ENCODE measurements at regions not wholly inside any gene's neighbourhood (a gene's known extent, or its start where the extent isn't known, plus 50 kb on each side); places are given as distances from the start of the nearest gene placed in this dataset.

- peak; percentile 36 for DNase-seq (ENCODE audit: low read depth)
- no peak for FAIRE-seq
- Histone ChIP-seq H3K4me3 (ENCODE audit: low read depth, low read length) (no peak overlapping the region), H3K36me3 (ENCODE audit: control insufficient read depth, insufficient read depth, low read length) (no peaks in the 10 kb centered on the region), H3K27me3 (ENCODE audit: control insufficient read depth, insufficient read depth, low read length) (no peaks in the 10 kb centered on the region)
- TF ChIP-seq CTCF (IDR thresholded peaks at IDR 0.05; ENCODE audit: insufficient read depth, low read length, severe bottlenecking): no peak
Measured at GRCh38 chr1:219433496-219434131, 179.3 kb downstream of the ZC3H11B start.

- FAIRE-seq (no peak), DNase-seq (ENCODE audit: low read depth) (no peak)
- Histone ChIP-seq H3K36me3 (ENCODE audit: control insufficient read depth, insufficient read depth, low read length) (no peaks in the 10 kb centered on the region), H3K4me3 (ENCODE audit: low read depth, low read length) (no peak overlapping the region), H3K27me3 (ENCODE audit: control insufficient read depth, insufficient read depth, low read length) (no peaks in the 10 kb centered on the region)
- no peak for TF ChIP-seq CTCF (IDR thresholded peaks at IDR 0.05; ENCODE audit: insufficient read depth, low read length, severe bottlenecking)
Measured at GRCh38 chr1:219433001-219433400, 179.9 kb downstream of the ZC3H11B start.

- Histone ChIP-seq H3K36me3 (ENCODE audit: control insufficient read depth, insufficient read depth, low read length) (no peaks in the 10 kb centered on the region), H3K4me3 (ENCODE audit: low read depth, low read length) (no peak overlapping the region), H3K27me3 (ENCODE audit: control insufficient read depth, insufficient read depth, low read length) (no peaks in the 10 kb centered on the region)
- TF ChIP-seq CTCF (IDR thresholded peaks at IDR 0.05; ENCODE audit: insufficient read depth, low read length, severe bottlenecking): no peak
- DNase-seq (ENCODE audit: low read depth) (peak; percentile 26), FAIRE-seq (no peak)
Measured at GRCh38 chr1:219432191-219432606, 180.7 kb downstream of the ZC3H11B start.

- TF ChIP-seq CTCF (IDR thresholded peaks at IDR 0.05; ENCODE audit: insufficient read depth, low read length, severe bottlenecking): no peak
- no peaks in the 10 kb centered on the region for H3K27me3 ChIP-seq (ENCODE audit: control insufficient read depth, insufficient read depth, low read length)
- H3K4me3 ChIP-seq (ENCODE audit: low read depth, low read length): no peak overlapping the region
- no peak for FAIRE-seq
- no peak for DNase-seq (ENCODE audit: low read depth)
- H3K36me3 ChIP-seq (ENCODE audit: control insufficient read depth, insufficient read depth, low read length): no peaks in the 10 kb centered on the region
Measured at GRCh38 chr1:219430419-219430818, 182.5 kb downstream of the ZC3H11B start.

GRCh38 chr1:219428651-219429050 lies 184.3 kb downstream of the ZC3H11B start:
- TF ChIP-seq CTCF (IDR thresholded peaks at IDR 0.05; ENCODE audit: insufficient read depth, low read length, severe bottlenecking): no peak
- no peak for FAIRE-seq

GRCh38 chr1:219427989-219428388 lies 184.9 kb downstream of the ZC3H11B start:
- Histone ChIP-seq H3K36me3 (ENCODE audit: control insufficient read depth, insufficient read depth, low read length) (no peaks in the 10 kb centered on the region), H3K4me3 (ENCODE audit: low read depth, low read length) (no peak overlapping the region), H3K27me3 (ENCODE audit: control insufficient read depth, insufficient read depth, low read length) (no peaks in the 10 kb centered on the region)
- no peak for TF ChIP-seq CTCF (IDR thresholded peaks at IDR 0.05; ENCODE audit: insufficient read depth, low read length, severe bottlenecking)
- no peak for DNase-seq (ENCODE audit: low read depth)
- no peak for FAIRE-seq

More at GRCh38 chr1:219428651-219429050, 184.3 kb downstream of the ZC3H11B start:
- H3K27me3 ChIP-seq (ENCODE audit: control insufficient read depth, insufficient read depth, low read length): no peaks in the 10 kb centered on the region
- no peaks in the 10 kb centered on the region for H3K36me3 ChIP-seq (ENCODE audit: control insufficient read depth, insufficient read depth, low read length)
- no peak for DNase-seq (ENCODE audit: low read depth)
- H3K4me3 ChIP-seq (ENCODE audit: low read depth, low read length): no peak overlapping the region
